H1 (cell line): ENCODE measurements at regions not wholly inside any gene's neighbourhood (a gene's known extent, or its start where the extent isn't known, plus 50 kb on each side); places are given as distances from the start of the nearest gene placed in this dataset.
A peak's percentile ranks its signal among the peaks of the same experiment; 100 is the strongest.

ENCODE experiments used
- CTCF ChIA-PET: fragments of 300-600 bp; sonication (Branson Sonifier 250); formaldehyde crosslinking; loops from one replicate; lab custom pipeline; 2021; ENCODE audit not compliant: partially characterized antibody; lab: Charles Lee
- POLR2A ChIA-PET: fragments of 300-600 bp; sonication (Branson Sonifier 250); formaldehyde crosslinking; loops from one replicate; lab custom pipeline; 2021; ENCODE audit warnings: inconsistent platforms; ENCODE audit not compliant: partially characterized antibody; lab: Charles Lee
- DNase-seq, 2 experiments: peaks; one replicate each; pipeline versions ENCODE4 v3.0.0 to v3.0.0-alpha.2; 2010 to 2022; ENCODE audit warnings: low spot score in 2 of 2, low read depth in 1 of 2, mixed read lengths in 1 of 2
- FAIRE-seq: peaks from 2 replicates; lab custom pipeline; 2011; peaks lifted over from hg19 to GRCh38; lab: Jason Lieb, UNC
- H2AFZ ChIP-seq: 2 replicates; pipeline ENCODE4 v1.8.1; 2012; ENCODE audit warnings: low read length, inconsistent platforms
- H2AK5ac ChIP-seq: 2 replicates; pipeline ENCODE4 v1.6.1; 2013; ENCODE audit warnings: low read depth, low read length
- H2BK120ac ChIP-seq: replicated peaks from 2 replicates; pipeline ENCODE3; 2013; ENCODE audit warnings: low read depth, low read length, inconsistent platforms
- H2BK12ac ChIP-seq: 2 replicates; pipeline ENCODE4 v1.6.1; 2013; ENCODE audit warnings: low read depth, low read length
- H2BK15ac ChIP-seq: 2 replicates; pipeline ENCODE4 v1.6.1; 2013; ENCODE audit warnings: low read length
- H2BK20ac ChIP-seq: 2 replicates; pipeline ENCODE4 v1.6.1; 2013; ENCODE audit warnings: low read length
- H2BK5ac ChIP-seq: 2 replicates; pipeline ENCODE4 v1.6.1; 2013; ENCODE audit warnings: low read depth, low read length
- H3K14ac ChIP-seq: 2 replicates; pipeline ENCODE4 v1.6.1; 2013; ENCODE audit warnings: inconsistent platforms; ENCODE audit not compliant: insufficient read length
- H3K18ac ChIP-seq: 2 replicates; pipeline ENCODE4 v1.6.1; 2013; ENCODE audit warnings: low read length; ENCODE audit errors: extremely low read depth
- H3K23ac ChIP-seq: 2 replicates; pipeline ENCODE4 v1.6.1; 2013; ENCODE audit warnings: inconsistent platforms; ENCODE audit not compliant: insufficient read length
- H3K23me2 ChIP-seq: 2 replicates; pipeline ENCODE4 v1.6.1; 2013; ENCODE audit warnings: low read depth, low read length
- H3K27ac ChIP-seq: 2 replicates; pipeline ENCODE4 v1.6.1; 2011; ENCODE audit warnings: low read depth, low read length, inconsistent platforms
- H3K27me3 ChIP-seq, 4 experiments: replicated peaks in 1 of 4; 1 replicate in 1 of 4; 2 replicates in 3 of 4; pipeline versions ENCODE4 v1.6.1 to v1.8.1; 2011 to 2013; ENCODE audit warnings: low read length in 3 of 4, mild to moderate bottlenecking in 3 of 4, inconsistent platforms in 2 of 4, mixed read lengths in 2 of 4, moderate library complexity in 1 of 4; ENCODE audit not compliant: control insufficient read depth in 3 of 4, insufficient read depth in 3 of 4; ENCODE audit errors: extremely low read depth in 1 of 4
- H3K36me3 ChIP-seq, 4 experiments: 2 replicates each; pipeline versions ENCODE4 v1.6.1 to v1.8.1; 2011 to 2013; ENCODE audit warnings: mild to moderate bottlenecking in 4 of 4, low read length in 3 of 4, moderate library complexity in 2 of 4, control low read depth in 1 of 4, inconsistent platforms in 1 of 4; ENCODE audit not compliant: insufficient read depth in 4 of 4, control insufficient read depth in 2 of 4
- H3K4ac ChIP-seq: replicated peaks from 2 replicates; pipeline ENCODE3; 2013; ENCODE audit warnings: low read length, low read depth, mixed read lengths, inconsistent platforms; ENCODE audit not compliant: insufficient read length
- H3K4me1 ChIP-seq, 4 experiments: replicated peaks in 1 of 4; 1 replicate in 1 of 4; 2 replicates in 3 of 4; pipeline versions ENCODE4 v1.6.1 to v1.8.1; 2011 to 2013; ENCODE audit warnings: low read length in 3 of 4, inconsistent platforms in 2 of 4, mixed read lengths in 1 of 4; ENCODE audit not compliant: insufficient read depth in 4 of 4, control insufficient read depth in 3 of 4
- H3K4me2 ChIP-seq, 2 experiments: 2 replicates each; pipeline versions ENCODE4 v1.6.1 to v1.8.1; 2011 to 2013; ENCODE audit warnings: low read depth in 2 of 2, low read length in 2 of 2, control low read depth in 1 of 2, inconsistent platforms in 1 of 2, mild to moderate bottlenecking in 1 of 2; ENCODE audit not compliant: insufficient read depth in 1 of 2
- H3K4me3 ChIP-seq, 4 experiments: fragments of 200-600, 300-600 bp in 1 of 4; sonication (generic), shearing (Covaris generic), sonication (Bioruptor Twin) in 1 of 4; 2 replicates each; pipeline versions ENCODE4 v1.5.1 to v1.8.1; 2011 to 2016; ENCODE audit warnings: low read length in 4 of 4, low read depth in 3 of 4, control low read depth in 2 of 4, inconsistent platforms in 2 of 4, mild to moderate bottlenecking in 2 of 4, mixed read lengths in 1 of 4, moderate library complexity in 1 of 4; ENCODE audit not compliant: insufficient read depth in 2 of 4; ENCODE audit errors: extremely low read depth in 1 of 4
- H3K56ac ChIP-seq: replicated peaks from 2 replicates; pipeline ENCODE3; 2013; ENCODE audit warnings: low read depth, mild to moderate bottlenecking, mixed read lengths, low read length, inconsistent platforms; ENCODE audit not compliant: insufficient read length
- H3K79me1 ChIP-seq: 2 replicates; pipeline ENCODE4 v1.6.1; 2013; ENCODE audit warnings: low read depth, low read length, control low read depth
- H3K79me2 ChIP-seq, 2 experiments: 2 replicates each; pipeline versions ENCODE4 v1.6.1 to v1.8.1; 2012 to 2013; ENCODE audit warnings: low read length in 2 of 2, mild to moderate bottlenecking in 2 of 2, inconsistent platforms in 1 of 2; ENCODE audit not compliant: insufficient read depth in 2 of 2, control insufficient read depth in 1 of 2
- H3K9ac ChIP-seq, 4 experiments: replicated peaks in 1 of 4; 1 replicate in 1 of 4; 2 replicates in 3 of 4; pipeline versions ENCODE4 v1.6.1 to v1.8.1; 2011 to 2013; ENCODE audit warnings: low read depth in 3 of 4, low read length in 3 of 4, control low read depth in 2 of 4, mild to moderate bottlenecking in 2 of 4, moderate library complexity in 2 of 4, inconsistent platforms in 1 of 4; ENCODE audit errors: extremely low read depth in 1 of 4
- H3K9me3 ChIP-seq, 2 experiments: 2 replicates each; pipeline versions ENCODE4 v1.6.1 to v1.8.1; 2012 to 2013; ENCODE audit warnings: mild to moderate bottlenecking in 2 of 2, moderate library complexity in 2 of 2, control low read depth in 1 of 2, inconsistent platforms in 1 of 2, low read depth in 1 of 2, low read length in 1 of 2, mixed read lengths in 1 of 2; ENCODE audit not compliant: insufficient read depth in 2 of 2
- H4K20me1 ChIP-seq, 2 experiments: replicated peaks in 1 of 2; 2 replicates each; pipeline versions ENCODE3 to v1.8.1; 2011 to 2013; ENCODE audit warnings: inconsistent platforms in 2 of 2, low read length in 2 of 2, mild to moderate bottlenecking in 1 of 2; ENCODE audit not compliant: insufficient read depth in 2 of 2, control insufficient read depth in 1 of 2
- H4K5ac ChIP-seq: 2 replicates; pipeline ENCODE4 v1.6.1; 2013; ENCODE audit warnings: low read length, low read depth, mixed read lengths, inconsistent platforms; ENCODE audit not compliant: insufficient read length
- H4K8ac ChIP-seq: 2 replicates; pipeline ENCODE4 v1.8.0; 2013; ENCODE audit warnings: mild to moderate bottlenecking, moderate library complexity, low read length, inconsistent platforms; ENCODE audit not compliant: insufficient read depth; ENCODE audit errors: extremely low read depth
- H4K91ac ChIP-seq: replicated peaks from 2 replicates; pipeline ENCODE3; 2013; ENCODE audit warnings: low read length, mixed read lengths, inconsistent platforms; ENCODE audit not compliant: insufficient read length
- KDM4A ChIP-seq: IDR thresholded peaks from one replicate; pipeline ENCODE4 v1.7.1; 2012; ENCODE audit warnings: low read depth, mild to moderate bottlenecking, moderate library complexity, low read length, inconsistent platforms; ENCODE audit not compliant: severe bottlenecking
- KDM5A ChIP-seq: fragments of 200-600 bp; IDR thresholded peaks from 2 replicates; pipeline ENCODE4 v1.7.1; 2012; ENCODE audit warnings: mild to moderate bottlenecking, low read length, inconsistent platforms, mixed read lengths
- PHF8 ChIP-seq: fragments of 200-600 bp; sonication (generic); conservative IDR thresholded peaks from 2 replicates; pipeline ENCODE4 v1.7.1; 2012; ENCODE audit warnings: low read depth, mild to moderate bottlenecking, inconsistent platforms, low read length, moderate library complexity
- SIX5 ChIP-seq: IDR thresholded peaks from 2 replicates; pipeline ENCODE4 v1.6.1; 2011; ENCODE audit warnings: mild to moderate bottlenecking, low read depth, low read length
- WGBS, 2 experiments: shearing (Covaris generic) in 1 of 2; methylation state at CpG; one replicate each; pipeline versions ENCODE4 v1.1.6 to v1.1.7; 2013 to 2015; ENCODE audit warnings: low lambda C conversion rate in 2 of 2, mixed read lengths in 2 of 2, inconsistent platforms in 1 of 2, low coverage in 1 of 2, missing lambda C conversion rate in 1 of 2; ENCODE audit not compliant: insufficient replicate concordance in 2 of 2, insufficient coverage in 1 of 2, insufficient read length in 1 of 2; ENCODE audit errors: extremely low coverage in 1 of 2, missing lambda C conversion rate in 1 of 2; 5-methylcytosine and 5-hydroxymethylcytosine counted together

DNA sequence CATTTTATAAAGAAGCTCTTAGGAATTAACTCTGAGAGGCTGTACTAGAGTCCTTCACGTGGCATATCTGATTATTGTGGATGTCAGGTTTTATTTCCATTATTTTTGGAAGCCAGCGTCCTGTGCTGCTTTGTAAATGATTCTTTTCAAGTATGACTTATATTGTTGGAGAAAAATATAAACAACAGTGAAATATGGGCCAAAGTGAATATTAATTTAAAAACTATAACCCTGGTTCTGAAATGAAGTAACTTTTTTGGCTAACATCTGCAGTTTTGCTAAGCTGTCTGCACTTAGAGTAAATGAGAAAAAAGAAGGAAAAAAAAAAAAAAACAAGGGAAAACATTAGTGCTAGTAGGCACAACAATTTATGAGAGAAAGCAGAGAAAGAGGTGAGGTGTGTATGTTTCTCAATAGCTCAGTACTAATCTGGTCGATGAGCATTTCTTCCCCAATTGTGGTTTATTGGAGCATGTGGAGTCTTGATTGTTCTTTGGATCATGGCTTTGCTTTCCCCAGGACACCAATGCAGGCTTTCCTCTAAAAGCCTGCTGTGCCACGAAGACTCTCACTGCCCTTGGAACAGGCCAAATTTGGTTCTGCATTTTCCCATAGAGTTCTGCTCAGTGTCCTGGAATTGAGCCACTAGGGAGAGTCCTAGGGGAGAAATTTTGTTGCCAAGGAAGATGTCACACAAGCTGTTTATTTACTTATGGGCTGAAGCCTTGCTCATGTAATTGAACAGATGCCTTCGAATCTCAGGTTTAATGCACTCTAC, 273.3 kb downstream of the DKK2 start:
- Histone ChIP-seq H2BK120ac (no peak overlapping the region), H4K91ac (no peak overlapping the region), H2BK15ac (no peak overlapping the region), H4K5ac (no peak overlapping the region), H2AK5ac (no peak overlapping the region), H2BK12ac (no peak overlapping the region), H4K20me1 (no peaks in the 10 kb centered on the region), H3K18ac (no peak overlapping the region), H4K8ac (no peak overlapping the region), H3K9ac (no peak overlapping the region), H3K27me3 (no peaks in the 10 kb centered on the region), H3K9me3 (no peaks in the 10 kb centered on the region), H3K79me1 (no peaks in the 10 kb centered on the region), H3K23ac (no peak overlapping the region), H3K23me2 (no peaks in the 10 kb centered on the region), H3K14ac (no peak overlapping the region), H3K27ac (no peak overlapping the region), H3K4me2 (no peak overlapping the region), H2BK5ac (no peak overlapping the region), H3K79me2 (no peaks in the 10 kb centered on the region), H3K36me3 (no peaks in the 10 kb centered on the region), H3K56ac (no peak overlapping the region), H2BK20ac (no peak overlapping the region), H3K4ac (no peak overlapping the region), H2AFZ (peak overlapping the region; percentile 91), H3K4me3 (no peak overlapping the region), H3K4me1 (no peaks in the 10 kb centered on the region)
- ChIA-PET CTCF (no interaction called here), POLR2A (no interaction called here)
- DNase-seq (no peak), FAIRE-seq (no peak)
- WGBS, 2 experiments = 83% methylated on average over 5 of the region's 5 CpGs; no CpG with 5 or more reads in 1 of the 2 experiments
- TF ChIP-seq KDM5A (no peak), PHF8 (no peak), SIX5 (no peak), KDM4A (no peak)
